Left cardiac atrium (tissue), 4 donors: ENCODE measurements at regions not wholly inside any gene's neighbourhood (a gene's known extent, or its start where the extent isn't known, plus 50 kb on each side); places are given as distances from the start of the nearest gene placed in this dataset.
"Not testable (repeated sequence)": the region's sequence is repeated elsewhere in the genome, so short reads cannot be mapped to it uniquely, and the experiment has no call there.

Experiments
- ATAC-seq, 2 donors: fragments of 200-7000 bp; cut with Tn5 transposase; one replicate each; pipeline ENCODE4 v1.9.1; 2020; ENCODE audit warnings: mild to moderate bottlenecking in 2 of 2, moderate library complexity in 2 of 2
- DNase-seq: peaks from one replicate; pipeline ENCODE4 v3.0.0-alpha.2; 2020
- intact Hi-C, 2 donors: fragments of 100-400 bp; cut with DNase I; formaldehyde crosslinking; loops; one replicate each; pipeline versions ENCODE4 v1.14.1 to v1.15.1; 2022 to 2023
- donor health status: DM: no; HTN: yes; CAD: no.
- donor health status: DM: no; HTN: yes; CAD: no; lungs with severe emphysema.
- donor health status: DM: yes; HTN: yes; CAD: no.
- donor health status: Dilated cardiomyopathy.

- DNase-seq, result no peak
- ATAC-seq, result no peak
- intact Hi-C loops, result no loop called here
These were observed 292.8 kb downstream of the TBL1XR1 start for GRCh38 chr3:176904506-176904905.

DNA sequence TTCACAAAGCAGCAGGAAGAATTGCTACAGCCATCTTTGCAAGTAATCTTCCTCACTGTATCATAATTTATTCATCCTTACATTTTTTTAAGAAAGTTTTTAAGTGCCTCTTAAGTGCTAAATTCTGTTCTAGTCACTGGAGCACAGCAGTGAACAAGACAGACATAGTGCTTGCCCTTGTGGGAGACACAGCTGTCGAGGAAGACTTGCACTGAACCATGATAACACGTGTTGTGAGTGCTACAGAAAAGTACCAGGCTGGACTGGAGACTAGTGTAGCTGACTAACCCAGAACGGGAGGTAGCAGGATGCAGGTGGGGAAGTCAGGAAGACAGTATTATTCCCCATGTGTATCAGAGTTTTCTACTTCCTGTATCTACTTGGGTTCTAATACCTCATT is 300.6 kb downstream of the TBL1XR1 start:
- no peak for ATAC-seq
- intact Hi-C loops, result no loop called here
- no peak for DNase-seq

DNA sequence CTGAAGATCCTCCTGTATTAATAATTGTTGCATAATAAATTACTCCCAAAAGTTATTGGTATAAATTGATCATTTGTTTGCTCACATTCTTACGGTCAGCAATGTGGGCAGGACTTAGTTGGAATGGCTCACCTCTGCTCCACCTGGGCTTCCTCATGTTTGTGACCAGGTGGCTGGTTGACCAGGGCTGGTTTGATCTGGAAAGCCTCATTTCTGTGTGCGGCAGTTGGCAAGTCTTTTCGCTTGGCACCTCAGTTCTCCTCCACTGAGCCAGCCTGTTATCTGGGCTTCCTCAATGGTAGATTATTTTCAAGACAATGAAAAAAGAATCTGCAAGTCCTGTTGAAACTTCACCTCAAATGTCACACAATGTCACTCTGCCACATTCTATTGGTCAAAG is 301.1 kb downstream of the TBL1XR1 start:
- ATAC-seq, result no peak
- DNase-seq, result no peak
- intact Hi-C loops, result no loop called here

DNA sequence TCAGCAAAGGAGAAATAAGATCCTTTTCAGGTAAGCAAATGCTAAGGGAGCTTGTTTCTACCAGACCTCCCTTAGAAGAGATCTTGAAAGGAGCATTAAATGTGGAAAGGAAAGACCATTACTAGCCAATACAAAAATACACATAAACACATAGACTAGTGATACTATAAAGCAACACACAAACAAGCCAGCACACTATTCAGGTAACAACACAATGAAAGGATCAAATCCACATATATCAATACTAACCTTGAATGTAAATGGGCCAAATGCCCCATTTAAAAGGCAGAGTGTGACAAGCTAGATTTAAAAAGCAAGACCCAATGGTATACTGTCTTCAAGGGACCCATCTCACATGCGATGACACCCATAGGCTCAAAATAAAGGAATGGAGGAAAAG is 317.6 kb downstream of the TBL1XR1 start:
- DNase-seq (no peak), ATAC-seq (no peak)
- intact Hi-C loops, result no loop called here

GRCh38 chr3:176873261-176873660 is 324.0 kb downstream of the TBL1XR1 start:
- intact Hi-C loops, result loop anchor here in 1 of 2 donors (5.0 kb wide), 1 partner anchor 64 kb away; no protein-coding TSS in a partner anchor
- DNase-seq (no peak), ATAC-seq (no peak)

- ATAC-seq (peak; percentile 72 to 74), DNase-seq (peak; percentile 29)
- intact Hi-C loops, result loop anchor here in 1 of 2 donors (5.0 kb wide), 1 partner anchor 65 kb away; no protein-coding TSS in a partner anchor
These were observed 324.5 kb downstream of the TBL1XR1 start for GRCh38 chr3:176872771-176873209.

DNA sequence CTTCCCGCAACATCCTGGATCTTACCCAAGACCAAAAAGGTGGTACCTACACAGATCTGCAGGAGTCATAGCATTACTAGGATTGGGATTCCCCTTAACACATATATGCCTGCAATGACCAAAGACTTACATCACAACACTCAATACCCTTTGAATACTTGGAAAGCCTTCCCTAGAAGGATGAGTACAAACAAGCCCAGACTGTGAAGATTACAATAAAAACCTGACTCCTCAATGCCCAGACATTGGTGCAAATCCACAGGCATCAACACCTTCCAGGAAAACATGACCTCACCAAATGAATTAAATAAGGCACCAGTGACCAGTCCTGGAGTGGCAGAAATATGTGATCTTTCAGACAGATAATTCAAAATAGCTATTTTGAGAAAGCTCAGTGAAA is 326.8 kb downstream of the TBL1XR1 start:
- intact Hi-C loops, result loop anchor here in 1 of 2 donors (5.0 kb wide), 1 partner anchor 67 kb away; no protein-coding TSS in a partner anchor
- ATAC-seq (no peak), DNase-seq (no peak)

DNA sequence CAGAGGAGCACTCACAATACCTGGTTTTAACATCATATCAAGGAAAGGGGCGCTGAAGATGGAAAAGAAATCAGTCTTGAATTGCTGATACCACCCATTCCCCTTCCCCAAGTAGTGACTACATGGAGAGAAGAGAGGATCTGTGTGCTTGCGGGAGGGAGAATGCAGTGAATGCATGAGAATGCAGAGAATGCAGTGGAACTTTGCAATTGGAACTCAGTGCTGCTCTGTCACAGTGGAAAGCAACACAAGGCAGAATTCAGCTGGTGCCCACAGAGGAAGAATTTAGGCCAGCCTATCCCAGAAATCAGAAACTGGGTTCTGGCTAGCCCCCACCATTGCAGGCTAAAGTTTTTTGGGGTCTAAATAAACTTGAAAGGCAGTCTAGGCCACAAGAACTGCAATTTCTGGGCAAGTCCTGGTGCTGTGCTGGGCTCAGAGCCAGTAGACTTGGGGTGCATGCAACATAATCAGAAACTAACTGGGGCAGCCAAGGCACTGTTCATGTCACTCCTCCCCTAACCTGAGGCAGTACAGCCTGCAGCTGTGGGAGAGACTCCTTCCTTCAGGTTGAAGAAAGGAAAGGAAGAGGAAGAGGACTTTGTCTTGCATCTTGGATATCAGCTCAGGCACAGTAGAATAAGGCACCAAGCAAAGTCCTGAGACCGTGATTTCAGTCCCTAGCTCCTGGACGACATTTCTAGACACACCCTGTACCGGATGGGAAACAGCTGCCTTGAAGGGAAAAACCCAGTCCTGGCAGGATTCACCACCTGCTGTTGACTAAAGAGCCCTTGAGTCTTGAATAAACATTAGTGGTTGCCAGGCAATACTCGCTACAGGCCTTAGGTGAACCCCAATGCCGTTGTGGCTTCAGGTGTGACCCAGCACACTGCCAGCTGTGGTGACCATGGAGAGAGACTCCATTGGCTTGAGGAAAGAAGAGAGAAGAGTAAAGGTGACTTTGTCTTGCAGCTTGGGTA is 329.3 kb downstream of the TBL1XR1 start:
- ATAC-seq (no peak), DNase-seq (no peak)
- intact Hi-C loops, result no loop called here

DNA sequence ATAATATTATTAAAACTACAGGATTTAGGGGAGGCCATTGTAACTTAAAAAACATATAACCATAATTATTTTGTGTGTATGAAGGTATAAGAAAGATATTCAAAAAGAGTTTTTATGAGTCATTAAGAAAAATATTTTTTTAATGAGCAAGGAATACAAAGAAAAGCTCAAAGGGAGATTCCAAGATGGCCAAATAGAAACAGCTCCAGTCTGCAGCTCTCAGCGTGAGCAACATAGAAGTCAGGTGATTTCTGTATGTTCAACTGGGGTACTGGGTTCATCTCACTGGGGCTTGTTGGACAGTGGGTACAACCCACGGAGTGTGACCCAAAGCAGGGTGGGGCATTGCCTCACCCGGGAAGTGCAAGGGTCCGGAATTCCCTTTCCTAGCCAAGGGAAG is 336.1 kb downstream of the TBL1XR1 start:
- DNase-seq (no peak), ATAC-seq (no peak)
- intact Hi-C loops, result no loop called here

GRCh38 chr3:176856721-176857120 is 340.6 kb downstream of the TBL1XR1 start:
- intact Hi-C loops, result no loop called here
- DNase-seq (no peak), ATAC-seq (no peak)

GRCh38 chr3:176855901-176856486 is 341.3 kb downstream of the TBL1XR1 start:
- intact Hi-C loops, result no loop called here
- DNase-seq (no peak), ATAC-seq (no peak)

DNA sequence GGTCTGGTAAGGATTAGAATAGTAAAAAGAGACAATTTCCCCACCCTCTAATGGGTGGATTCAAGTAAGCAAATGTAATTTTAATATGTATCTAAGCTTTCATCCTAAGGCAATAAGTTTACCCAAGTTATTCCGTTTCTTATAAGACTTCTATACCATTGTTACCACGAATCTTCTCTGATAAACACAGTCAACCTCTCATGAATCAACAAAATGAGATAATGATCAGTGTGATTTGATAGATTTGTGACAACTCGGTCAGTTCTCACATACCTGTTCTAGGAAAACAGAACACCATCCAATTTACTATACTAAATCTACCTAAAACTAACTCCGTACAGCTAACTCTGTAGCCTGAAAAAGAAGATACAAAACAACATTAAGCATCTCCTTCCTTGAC is 342.1 kb downstream of the TBL1XR1 start:
- ATAC-seq (no peak), DNase-seq (no peak)
- intact Hi-C loops, result no loop called here

DNA sequence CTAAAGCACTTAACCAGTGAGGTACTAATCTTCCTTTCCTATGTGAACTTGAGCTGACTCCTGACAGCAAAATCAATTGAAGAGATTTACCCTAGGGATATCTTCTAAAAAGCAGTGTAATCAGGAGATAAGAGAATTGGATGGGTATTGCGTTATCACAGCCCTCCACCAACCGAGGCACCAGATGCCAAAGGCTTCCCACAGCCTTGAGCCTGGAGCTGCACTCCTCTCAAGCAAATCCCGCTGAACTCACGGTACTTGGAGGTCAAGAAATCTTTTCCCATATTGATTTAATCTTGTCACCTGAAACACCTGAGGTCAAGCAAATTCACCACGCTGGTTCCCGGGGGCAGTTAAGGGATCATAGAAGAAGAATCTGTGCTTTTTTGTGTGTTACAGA is 346.8 kb downstream of the TBL1XR1 start:
- ATAC-seq (no peak), DNase-seq (no peak)
- intact Hi-C loops, result no loop called here

DNA sequence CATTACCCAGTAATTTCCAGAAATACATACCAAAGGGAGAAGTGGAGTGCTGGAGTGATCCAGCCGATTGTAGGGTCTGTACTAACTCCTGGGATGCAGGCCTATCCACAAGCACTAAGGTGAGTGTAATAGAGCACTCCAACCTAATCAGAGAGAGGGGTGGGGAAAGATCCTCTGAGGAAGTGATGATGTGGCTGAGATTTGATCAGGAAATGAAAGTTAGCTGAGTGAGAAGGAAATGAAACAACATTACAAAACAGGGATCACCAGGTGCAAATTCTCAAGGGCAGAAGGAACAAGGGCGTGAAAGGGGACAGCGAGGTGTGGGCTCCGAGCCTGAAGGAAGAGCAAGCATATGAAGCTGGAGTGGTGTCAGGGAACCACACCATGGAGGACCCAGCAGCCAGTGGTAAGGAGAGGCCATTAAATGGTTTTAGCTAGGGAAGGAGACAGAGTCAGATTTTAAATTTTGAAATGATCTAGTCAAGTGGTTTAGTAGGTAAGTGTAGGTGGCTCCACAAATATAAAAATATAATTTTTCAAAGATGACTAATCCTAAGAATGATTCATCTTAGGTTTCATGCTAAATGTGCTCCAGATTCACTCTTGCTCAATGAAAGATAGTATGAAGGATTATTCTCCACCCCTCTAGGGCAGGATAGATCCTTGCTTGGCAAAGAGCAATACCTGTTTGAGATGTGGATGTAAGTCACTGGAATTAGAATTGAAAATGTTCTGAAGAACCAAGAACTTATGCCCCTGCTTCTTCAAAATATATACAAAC is 348.7 kb downstream of the TBL1XR1 start:
- peak in 1 of 2 donors; percentile 83 for ATAC-seq
- intact Hi-C loops, result no loop called here

GRCh38 chr3:176842914-176843313 is 354.4 kb downstream of the TBL1XR1 start:
- DNase-seq (no peak), ATAC-seq (no peak)
- intact Hi-C loops, result no loop called here

More for the DNA sequence above, 348.7 kb downstream of the TBL1XR1 start:
- no peak for DNase-seq

DNA sequence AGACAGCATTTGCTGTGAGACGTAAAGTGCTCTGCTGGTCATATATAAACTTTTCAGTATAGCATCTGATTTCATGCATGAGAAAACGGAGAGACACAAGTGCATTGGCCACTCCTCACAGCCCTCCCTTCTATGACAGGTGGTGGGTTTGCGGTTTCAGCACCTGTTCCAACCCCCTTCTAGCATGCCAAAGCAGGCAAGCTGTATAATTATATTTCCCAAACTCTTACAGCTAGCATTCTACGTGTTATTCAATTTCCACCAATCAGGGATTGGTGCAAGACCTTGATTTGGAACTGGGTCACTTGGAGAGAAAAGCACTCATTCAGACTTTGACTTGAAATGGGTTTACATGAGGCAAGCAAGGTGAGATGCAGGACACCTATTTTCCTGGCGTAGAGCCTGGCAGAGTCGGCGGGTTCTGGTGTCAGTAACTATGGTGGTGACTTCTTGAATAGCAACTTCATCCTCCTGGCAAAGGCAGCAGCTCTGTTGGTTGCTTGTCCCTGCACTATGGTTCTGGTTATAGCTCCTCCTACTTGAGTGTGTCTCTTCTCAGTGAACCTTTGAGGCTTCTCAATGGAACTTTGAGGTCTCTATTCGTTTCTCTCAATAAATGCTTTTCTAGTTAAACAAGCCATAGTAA is 356.5 kb downstream of the TBL1XR1 start:
- ATAC-seq (no peak), DNase-seq (no peak)
- intact Hi-C loops, result no loop called here

GRCh38 chr3:176839901-176840300 is 357.4 kb downstream of the TBL1XR1 start:
- ATAC-seq (no peak), DNase-seq (no peak)
- intact Hi-C loops, result no loop called here

GRCh38 chr3:176839466-176839865 is 357.8 kb downstream of the TBL1XR1 start:
- DNase-seq (no peak), ATAC-seq (no peak)
- intact Hi-C loops, result no loop called here

DNA sequence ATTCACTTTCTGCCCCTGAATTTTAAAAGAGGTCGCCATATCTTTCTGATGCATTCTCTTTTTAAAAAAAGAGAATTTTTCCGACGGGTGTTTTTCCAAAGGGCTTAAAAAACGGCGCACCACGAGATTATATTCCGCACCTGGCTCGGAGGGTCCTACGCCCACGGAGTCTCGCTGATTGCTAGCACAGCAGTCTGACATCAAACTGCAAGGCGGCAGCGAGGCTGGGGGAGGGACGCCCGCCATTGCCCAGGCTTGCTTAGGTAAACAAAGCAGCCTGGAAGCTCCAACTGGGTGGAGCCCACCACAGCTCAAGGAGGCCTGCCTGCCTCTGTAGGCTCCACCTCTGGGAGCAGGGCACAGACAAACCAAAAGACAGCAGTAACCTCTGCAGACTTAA is 370.0 kb downstream of the TBL1XR1 start:
- DNase-seq, intact Hi-C loops, ATAC-seq: not testable (repeated sequence)
